ENCODE measurements at regions not wholly inside any gene's neighbourhood (a gene's known extent, or its start where the extent isn't known, plus 50 kb on each side); places are given as distances from the start of the nearest gene placed in this dataset.
A peak's percentile ranks its signal among the peaks of the same experiment; 100 is the strongest.

- no peak for DNase-seq (ENCODE audit: low spot score)
Measured at GRCh38 chr10:84053626-84054025, 85.7 kb upstream of the GHITM start.

DNA sequence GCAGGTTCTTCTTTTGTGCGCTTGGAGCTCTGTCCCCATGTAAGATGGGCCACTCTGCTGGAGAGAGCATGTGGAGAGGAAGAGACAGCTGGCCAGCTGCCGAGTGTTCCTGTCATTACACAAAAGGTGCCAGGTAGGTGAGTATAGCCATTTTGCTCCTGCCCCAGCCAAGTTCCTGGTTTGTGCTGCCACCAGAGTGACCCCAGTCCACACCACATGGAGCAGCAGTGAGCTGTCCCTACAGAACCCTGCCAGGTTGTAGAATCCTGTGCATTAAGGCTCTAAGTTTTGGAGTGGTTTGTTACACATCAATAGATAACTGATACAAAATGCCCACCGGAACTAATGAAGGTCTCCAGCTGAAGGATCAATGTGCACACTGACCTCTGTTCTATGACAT lies 84.6 kb upstream of the GHITM start:
- DNase-seq (ENCODE audit: low spot score), result no peak

- no peak for DNase-seq (ENCODE audit: low spot score)
Measured at GRCh38 chr10:84059526-84059925, 79.8 kb upstream of the GHITM start.

- DNase-seq (ENCODE audit: low spot score), result no peak
Measured at GRCh38 chr10:84063440-84063839, 75.9 kb upstream of the GHITM start.

DNA sequence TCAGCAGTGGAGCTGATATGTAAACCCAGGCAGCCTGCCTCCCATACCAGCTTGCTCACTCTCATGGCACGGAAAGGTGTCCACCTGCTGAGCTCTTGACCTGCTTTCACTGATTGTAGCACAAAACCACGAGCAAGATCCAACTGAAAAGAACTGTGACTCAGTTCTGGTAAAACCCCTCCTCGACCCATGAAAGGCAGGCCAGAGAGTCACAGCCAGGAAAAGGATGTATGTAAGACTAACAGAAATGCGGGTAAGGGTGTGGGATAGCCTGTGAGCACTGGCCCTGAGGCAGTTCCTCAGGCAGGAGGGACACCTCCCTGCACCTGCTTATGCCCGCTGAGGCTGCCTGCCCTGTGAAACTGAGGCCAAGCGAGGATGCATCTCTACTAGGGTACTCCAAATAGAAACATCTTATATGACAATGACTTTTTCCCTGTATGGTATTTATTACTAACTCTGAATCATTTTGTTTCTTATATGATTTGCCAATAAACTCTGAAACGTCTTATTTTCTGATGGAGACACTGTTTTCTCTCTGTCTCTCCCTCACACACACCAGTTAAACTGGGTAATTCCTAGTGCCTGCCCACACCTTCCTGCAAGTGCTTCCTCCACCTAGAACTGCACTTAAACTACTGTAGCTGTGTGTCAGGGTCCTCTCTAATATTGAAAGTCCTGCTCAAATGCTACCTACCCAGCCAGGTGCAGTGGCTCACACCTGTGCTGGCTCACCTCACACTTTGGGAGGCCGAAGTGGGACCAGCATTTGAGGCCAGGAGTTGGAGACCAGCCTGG lies 73.3 kb upstream of the GHITM start:
- no peak for DNase-seq (ENCODE audit: low spot score)

GRCh38 chr10:84074521-84074920 lies 64.8 kb upstream of the GHITM start:
- DNase-seq (ENCODE audit: low spot score), result no peak

- no peak for DNase-seq (ENCODE audit: low spot score)
Measured at GRCh38 chr10:84075226-84076046, 63.9 kb upstream of the GHITM start.

DNA sequence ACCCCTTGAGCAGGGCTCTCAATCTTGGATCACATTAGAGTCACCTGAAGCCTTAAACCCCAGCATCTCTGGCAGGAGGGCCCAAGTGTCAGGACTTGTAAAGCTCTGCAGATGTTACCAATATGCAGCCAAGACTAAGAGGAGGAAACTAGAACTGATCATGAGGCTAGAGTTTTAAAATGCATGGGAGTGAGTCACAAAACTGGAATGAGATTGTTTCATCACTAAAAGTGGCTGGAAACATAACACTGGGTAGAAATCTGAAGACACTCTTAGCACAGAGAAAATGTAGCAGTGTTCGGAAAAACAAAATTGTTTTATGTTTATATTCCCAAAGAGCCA lies 63.3 kb upstream of the GHITM start:
- no peak for DNase-seq (ENCODE audit: low spot score)

DNA sequence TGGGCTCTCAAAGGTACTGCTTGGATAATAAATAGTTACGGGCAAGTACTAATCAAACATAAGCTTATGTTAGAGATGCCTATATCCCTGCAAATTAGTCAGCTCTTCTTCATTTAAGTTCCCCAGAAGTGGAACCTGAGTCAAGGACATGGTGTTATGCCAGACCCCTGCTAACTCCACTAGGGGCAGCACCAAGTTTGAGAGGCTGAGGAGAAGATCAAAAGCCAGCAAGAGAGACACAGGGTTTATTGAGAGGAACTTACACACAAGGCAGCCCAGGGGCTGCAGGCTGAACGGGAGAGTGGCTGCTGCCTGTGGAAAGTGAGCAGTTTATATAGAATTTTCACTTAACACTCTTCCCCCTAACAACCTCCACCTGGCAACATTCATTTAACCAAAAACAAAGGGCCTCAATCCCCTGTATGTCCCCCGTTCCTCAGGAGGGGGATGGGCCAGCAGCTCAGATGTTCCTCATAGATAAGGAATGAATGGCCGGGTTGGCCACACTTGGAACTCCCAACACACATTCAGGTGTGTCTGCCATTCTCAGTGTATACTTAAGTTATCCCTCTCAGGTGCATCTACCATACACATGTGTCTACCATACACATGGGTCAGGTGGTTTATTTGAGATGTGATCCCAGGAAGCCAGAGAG lies 62.6 kb upstream of the GHITM start:
- peak; percentile 63 for DNase-seq (ENCODE audit: low spot score)

GRCh38 chr10:84077768-84078167 lies 61.5 kb upstream of the GHITM start:
- DNase-seq (ENCODE audit: low spot score), result no peak

DNA sequence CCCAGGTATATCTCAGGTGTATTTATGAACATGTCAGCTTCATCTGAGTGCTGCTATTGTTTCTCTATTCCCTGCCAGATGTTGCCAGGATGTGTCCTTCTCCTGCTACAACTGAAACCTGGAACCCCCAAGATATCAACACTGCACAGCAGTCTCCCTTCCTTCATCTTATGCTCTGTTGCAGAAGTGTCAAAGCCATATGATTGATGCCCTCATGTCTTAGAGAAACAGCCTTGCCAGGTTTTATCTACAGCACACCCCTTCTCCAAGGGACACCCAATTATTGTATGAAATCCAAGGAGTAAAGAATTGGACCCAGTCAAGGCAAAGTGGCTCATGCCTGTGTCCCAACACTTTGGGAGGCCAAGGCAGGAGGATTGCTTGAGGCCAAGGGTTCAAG lies 60.5 kb upstream of the GHITM start:
- DNase-seq (ENCODE audit: low spot score), result no peak

DNA sequence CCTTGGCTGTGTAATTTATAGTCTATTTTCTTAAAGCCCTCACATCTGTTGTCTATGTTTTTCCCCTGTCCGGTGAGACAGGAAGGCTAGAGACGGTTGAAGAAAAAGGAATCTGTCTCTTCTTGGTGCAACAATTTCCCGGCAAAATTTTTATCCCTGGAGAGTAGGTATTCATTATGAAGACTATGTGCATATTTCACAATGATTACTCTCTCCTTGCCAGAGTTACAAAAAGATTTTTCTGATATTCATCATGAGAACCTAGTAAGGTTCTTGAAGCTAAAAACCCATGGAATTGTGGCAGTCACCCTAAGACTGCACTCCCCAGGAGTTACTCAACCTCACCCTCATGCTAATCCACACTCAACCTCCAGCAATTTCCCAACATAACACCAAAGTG lies 55.0 kb upstream of the GHITM start:
- DNase-seq (ENCODE audit: low spot score), result no peak

DNA sequence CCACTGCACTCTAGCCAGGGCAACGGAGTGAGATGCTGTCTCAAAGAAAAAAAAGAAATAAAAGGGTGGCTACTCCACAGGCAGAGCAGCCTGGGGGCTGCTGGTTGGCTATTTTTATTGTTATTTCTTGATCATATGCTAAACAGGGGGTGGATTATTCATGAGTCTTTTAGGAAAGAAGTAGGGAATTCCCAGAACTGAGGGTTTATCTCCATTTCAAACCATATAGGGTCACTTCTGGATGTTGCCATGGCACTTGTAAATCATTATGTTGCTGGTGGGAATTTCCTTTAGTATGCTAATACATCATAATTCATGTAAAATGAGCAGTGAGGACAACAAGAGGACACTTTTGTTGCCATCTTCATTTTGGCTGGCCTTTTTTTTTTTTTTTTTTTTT lies 52.1 kb upstream of the GHITM start:
- no peak for DNase-seq (ENCODE audit: low spot score)

- no peak for DNase-seq (ENCODE audit: low spot score)
Measured at GRCh38 chr10:84088626-84089025, 50.7 kb upstream of the GHITM start.

DNA sequence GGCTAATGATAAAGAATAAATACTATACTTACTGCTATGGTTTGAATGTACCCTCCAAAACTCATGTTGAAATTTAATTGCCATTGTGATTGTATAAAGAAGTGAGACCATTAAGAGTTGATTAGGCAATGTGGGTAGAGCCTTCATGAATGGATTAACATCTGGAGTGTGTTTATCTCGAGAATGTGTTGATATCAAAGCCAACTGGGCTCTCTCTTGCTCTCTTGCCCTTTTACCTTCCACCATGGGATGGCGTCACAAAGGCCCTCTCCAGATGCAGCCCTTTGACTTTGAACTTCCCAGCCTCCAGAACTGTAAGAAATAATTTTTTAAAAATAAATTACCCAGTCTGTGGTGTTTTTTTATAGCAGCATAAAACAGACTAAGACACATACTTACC lies 50.1 kb upstream of the GHITM start:
- no peak for DNase-seq (ENCODE audit: low spot score)

Measured in NAMALWA (cell line).